ENCODE measurements at regions not wholly inside any gene's neighbourhood (a gene's known extent, or its start where the extent isn't known, plus 50 kb on each side); places are given as distances from the start of the nearest gene placed in this dataset.

DNA sequence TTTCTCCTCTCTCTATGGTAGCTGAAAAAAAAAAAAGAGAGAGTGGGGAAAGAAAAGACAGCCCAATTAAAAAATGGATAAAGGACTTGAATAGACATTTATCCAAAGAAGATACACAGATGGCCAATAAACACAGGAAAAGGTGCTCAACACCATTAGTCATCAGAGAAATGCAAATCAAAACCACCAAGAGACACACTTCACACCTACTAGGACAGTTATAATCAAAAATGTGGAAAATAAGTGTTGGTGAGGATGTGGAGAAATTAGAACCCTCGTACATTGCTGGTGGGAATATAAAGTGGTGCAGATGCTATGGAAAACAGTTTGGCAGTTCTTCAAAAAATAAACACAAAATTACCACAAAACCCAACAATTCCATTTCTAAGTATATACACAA is 172.4 kb upstream of the GRIN2B start:
- DNase-seq, result no peak

DNA sequence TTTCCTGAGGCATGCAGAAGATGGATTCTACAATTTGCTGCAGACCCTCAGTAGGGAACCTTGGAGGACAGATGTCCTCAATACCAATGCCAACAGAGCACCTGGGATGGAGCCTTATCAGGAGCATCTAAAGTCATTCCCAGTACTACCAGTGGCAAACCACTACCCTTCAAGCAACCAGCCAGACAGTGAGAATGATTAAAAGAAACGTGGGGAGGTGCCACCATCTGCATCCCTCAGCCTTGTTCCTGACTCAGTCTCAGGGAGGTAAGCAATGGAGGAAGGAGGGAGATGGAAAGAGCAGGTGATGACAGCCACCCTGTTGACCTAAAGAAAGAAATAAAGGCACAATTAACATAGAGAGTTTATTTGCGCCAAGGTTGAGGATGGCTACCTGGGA is 175.2 kb upstream of the GRIN2B start:
- DNase-seq, result no peak

DNA sequence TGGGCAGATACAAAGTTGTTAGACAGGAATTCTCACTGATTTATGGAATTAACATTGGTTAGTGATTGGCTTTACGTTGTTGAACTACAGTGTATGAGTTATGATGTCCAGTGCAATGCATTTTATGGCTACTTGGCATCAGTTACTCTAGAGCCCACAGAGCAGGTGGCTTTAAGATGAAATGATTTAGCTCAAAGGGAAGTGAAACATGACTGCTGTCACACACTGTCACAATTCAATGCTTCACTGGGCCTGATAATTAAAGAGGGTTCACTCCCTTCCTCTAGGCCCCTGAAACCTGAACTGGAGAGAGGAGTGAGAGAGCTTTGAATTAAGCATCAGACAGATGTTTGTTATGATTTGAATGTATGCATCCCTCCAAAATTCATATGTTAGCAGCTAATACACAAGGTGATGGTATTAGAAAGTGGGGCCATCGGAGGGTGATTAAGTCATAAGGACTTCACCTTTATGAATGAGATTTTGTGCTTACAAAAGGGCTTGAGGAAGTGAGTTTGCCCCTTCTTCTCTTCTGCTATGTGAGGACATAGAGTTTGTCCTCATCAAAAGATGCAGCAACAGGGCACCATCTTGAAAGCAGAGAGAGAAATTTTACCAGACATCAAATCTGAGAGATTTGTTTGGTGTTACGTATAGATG is 175.8 kb upstream of the GRIN2B start:
- no peak for DNase-seq

DNA sequence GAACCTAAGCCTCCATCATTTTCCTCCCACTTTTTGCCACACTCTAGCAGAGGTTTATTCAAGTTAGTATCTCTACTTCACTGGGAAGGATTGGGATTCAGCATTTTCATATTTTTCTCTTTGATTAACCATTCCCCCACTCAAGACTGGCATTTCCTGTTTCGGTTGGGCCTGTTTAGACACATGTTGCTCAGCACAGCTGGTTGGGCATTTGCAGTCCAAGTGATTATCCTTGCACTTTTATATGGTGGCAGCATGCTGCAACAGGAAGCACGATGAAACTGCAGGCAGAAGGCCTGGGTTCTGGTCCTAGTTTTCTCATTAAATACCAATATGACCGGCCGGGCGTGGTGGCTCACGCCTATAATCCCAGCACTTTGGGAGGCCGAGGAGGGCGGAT is 182.9 kb upstream of the GRIN2B start:
- DNase-seq, result no peak

DNA sequence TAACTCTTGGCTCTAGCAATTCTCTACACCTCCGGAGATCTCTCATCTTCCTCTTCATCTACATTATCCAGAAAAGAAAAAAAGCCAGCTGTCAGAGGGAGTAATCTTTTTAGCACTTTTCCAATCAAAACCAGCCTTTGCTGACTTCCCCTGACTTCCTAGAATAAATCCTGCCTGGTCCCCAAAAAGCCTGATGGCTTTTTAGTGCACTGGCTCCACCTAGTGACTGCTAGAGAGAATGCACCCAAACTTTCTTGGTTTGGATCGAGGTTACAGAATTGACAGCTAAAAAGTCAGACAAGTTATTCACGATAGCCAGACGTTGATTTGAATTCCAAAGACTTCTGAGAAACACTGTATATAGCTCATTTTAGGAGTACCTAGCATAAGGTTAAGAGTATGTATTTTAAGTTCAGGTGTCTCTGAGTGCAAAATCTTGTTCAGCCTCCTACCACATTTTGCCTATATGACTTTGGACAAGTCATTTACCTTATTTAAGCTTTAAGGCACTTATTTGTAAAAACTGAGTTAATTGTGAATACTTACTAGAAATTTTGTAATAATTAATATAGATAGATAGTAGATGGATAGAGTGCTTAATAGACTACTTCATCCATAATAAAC is 185.7 kb upstream of the GRIN2B start:
- DNase-seq, result peak in 6 of 14 donors; percentile 8 to 30 (median 21)

DNA sequence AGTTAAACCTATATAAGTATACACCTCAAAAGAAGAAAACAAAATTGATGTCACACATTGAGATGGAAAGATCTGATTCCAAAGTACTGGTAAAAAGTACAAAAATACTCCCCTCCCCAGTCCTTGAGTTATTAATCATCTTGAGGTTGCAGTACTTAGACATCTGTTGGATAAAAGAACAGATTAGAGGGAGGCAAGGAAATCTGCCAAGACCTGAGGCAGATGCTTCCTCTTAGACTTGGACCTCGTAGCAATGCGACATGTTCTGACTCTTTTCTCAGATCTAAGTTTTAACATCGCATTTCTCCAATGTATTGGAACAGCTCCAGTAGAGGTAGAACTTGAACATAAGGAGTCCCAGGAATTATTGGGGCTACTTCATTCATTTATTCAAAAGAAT is 187.9 kb upstream of the GRIN2B start:
- DNase-seq, result no peak

DNA sequence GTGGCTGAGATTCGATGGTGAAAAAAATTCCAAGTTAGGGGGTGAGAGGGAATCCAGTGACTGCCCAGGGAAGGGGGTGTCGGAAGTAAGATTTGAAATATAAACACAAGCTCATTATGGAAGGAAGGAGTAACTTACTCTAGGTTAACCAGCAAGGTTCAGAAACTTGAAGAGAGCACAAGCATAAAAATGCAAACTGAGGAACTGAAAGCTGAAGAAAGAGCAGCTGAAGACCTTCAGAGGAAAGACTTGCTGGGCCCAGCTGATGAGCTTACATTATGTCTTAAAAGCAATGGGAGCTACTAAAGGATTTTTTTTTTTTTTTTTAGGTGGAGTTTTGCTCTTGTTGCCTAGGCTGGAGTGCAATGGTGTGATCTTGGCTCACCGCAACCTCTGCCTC is 189.7 kb upstream of the GRIN2B start:
- no peak for DNase-seq

DNA sequence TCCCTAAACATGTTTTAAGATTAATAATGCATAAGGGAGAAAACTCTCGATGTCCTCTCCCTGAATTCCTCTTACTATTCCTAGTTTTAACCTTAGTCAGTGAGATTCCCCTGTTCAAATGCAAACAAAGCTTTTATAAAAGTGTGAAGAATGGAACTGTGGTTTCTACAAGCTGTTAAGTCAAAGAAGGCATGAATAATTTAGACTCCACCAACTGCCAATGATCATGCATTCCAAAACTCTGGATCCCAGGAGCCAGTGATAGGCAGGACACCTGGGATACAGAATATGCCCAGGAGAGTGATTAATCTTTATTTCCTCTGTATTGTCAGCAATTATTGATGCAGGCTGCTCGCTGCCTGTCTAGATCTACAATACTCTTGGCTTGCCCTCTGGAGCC is 190.3 kb upstream of the ATF7IP start:
- no peak for DNase-seq

DNA sequence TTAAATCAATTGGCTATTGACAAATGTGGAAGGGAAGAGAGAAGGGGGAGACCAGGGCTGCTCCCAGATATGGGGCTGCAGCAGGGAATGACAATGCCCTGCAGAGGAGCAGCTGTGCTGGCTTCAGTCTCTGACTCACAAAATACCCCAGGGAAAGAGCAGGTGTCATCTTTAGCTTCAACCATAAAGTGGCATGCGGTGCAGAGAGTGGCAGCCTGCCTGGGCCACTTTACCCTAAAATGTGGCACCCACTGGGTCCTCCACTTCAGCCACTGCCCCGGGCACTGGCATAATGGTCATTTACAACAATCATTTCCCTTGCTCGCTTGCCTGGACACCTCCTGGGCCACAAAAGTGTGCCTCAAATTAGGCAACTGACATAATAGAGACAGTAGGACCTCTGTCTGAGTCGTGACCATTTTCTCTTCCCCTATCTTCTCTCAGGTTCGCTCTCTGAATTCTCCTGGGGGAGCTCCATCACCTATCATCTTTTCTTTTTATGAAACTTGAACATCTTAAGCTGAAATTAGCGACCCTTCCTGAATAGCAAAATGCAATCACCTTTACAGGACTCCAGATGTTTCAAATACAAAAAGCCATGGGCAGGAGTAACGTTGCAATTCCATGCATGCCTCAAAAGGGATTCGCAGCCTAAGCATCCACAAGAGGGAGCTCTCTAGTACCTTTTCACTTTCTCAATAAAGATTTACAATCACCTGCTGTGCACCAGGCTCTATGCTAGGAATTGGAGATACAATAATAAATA is 179.9 kb upstream of the ATF7IP start:
- peak in 2 of 14 donors; percentile 1 to 19 for DNase-seq

DNA sequence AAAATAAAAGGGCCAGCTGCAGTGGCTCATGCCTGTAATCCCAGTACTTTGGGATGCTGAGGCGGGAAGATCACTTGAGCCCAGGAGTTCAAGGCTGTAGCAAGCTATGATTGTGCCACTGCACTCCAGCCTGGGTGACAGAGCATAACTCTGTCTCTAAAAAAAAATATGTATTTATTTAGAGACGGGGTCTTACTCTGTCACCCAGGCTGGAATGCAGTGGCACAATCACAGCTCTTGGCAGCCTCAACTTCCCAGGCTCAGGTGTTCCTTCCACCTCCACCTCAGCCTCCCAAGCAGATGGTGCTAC is 179.3 kb upstream of the ATF7IP start:
- no peak for DNase-seq

DNA sequence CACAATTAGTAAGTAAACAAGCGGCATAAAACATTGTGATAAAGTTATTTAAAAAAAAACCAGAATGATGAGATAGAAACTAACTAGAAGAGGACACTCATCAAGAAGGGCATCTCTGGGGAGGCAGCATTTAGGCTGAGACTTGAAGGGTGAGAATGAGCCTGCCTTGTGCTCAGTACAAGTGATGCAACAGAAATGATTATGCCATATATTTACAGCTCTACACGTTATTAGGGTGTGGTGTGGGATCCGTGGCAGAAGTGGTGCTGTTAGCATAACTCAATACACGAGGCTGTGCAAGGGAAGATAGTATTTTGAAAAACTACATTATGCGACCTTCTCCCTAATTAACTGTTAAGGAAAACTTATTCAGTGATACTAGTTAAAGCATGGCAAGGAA is 178.5 kb upstream of the ATF7IP start:
- DNase-seq, result no peak

DNA sequence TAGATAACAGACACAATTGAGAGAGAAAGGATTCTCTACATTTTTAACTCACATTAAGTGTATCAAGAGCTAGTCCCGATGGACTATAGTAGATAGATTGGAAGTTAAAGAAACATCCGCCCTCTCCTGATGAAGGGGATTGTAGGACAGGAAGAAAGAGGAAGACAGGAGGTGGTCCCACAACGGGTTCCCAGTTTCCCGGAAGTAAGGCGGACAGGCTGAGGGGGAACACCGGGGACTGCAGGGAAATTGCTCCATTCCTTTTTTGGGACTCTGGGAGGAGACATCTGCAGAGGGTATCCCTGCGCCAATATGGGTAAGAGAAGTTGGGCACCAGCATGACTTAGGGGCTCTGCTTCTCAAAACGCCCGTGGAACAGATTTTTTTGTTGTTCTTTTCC is 177.5 kb upstream of the ATF7IP start:
- no peak for DNase-seq

DNA sequence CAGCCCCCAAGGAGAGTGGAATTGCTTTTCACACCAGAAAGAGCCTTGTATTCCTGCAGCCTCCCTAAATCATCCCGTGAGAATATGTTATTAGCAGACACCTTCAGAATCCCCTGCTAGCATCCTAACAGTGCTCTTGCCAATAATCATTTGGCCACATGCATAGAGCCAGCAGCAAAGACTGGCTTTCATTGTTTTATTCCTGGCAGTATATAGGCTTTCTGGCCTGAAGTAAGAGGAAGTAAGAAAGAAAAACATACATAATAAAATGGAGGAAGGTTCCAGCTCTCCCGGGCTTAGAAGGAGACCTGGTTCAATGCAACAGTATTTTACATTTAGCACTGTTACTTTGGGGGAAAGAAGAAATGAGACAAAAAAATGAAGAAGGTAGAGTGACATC is 176.7 kb upstream of the ATF7IP start:
- DNase-seq, result no peak

DNA sequence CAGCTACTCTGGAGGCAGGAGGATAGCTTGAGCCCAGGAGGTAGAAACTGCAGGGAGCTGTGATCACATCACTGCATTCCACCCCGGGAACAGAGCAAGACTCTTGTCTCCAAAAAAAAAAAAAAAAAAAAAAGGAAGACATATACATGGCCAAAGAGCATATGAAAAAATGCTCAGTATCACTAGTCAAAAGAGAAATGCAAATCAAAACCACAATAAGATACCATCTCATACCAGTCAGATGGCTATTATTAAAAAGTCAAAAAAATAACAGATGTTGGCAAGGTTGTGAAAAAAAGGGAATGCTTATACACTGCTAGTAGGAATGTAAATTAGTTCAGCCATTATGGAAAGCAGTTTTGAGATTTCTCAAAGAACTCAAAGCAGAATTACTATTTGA is 174.8 kb upstream of the ATF7IP start:
- no peak for DNase-seq

DNA sequence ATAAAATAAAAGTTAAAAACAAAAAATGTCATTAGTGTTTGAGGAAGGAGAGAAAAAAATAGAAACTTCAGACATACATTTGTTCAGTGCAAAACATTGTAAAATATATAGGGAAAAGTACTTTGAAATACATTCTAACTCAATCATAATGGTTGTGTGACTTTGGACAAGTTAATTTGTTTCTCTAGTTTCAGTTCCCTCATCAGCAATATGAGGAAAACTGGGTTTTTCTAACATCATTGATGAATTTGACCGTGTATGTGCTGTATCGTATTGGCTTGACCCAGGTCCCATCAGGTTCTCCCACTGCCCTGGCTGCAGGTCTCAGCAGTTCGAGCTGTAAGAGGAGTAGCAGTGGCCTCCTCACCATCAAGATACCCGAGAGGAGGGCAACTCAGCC is 173.9 kb upstream of the ATF7IP start:
- no peak for DNase-seq

DNA sequence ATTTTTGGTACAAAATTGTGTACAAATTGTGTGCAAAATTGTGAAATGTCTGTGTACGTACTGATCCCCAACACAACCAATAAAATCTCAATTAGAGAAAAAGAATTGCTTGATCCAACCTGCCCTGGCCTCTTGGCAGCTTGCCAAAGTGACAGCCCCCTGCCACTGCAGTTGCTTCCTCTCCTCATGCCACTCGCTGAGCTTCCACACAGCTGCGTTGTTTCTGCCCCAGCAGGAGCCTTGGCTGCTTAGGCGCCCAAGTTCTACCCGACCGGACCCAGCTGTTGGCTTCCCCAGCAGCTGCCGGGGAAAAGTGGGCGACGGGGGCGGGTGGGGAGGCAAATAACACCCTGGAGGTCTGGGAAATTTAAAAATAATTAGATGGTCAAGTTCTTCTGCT is 171.8 kb upstream of the ATF7IP start:
- DNase-seq, result no peak

DNA sequence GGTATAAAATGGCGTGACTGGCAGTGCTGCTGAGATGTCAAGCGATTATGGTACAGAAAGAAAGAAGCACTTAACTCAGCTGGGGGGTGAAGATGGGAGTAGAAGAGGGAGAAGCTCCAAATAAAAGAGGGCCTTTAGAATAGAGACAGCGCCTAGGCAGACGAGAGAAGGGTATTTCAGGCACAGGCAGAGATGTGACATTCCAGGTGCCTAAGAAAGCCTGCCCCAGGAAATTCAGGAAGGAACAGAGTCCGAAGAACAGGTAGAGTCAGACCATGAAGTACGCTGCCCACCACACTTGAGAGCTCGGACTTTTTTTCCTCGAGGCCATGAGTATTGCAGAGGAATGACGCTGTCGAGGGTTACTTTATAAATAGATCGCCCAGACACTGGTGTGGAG is 170.9 kb upstream of the ATF7IP start:
- no peak for DNase-seq

DNA sequence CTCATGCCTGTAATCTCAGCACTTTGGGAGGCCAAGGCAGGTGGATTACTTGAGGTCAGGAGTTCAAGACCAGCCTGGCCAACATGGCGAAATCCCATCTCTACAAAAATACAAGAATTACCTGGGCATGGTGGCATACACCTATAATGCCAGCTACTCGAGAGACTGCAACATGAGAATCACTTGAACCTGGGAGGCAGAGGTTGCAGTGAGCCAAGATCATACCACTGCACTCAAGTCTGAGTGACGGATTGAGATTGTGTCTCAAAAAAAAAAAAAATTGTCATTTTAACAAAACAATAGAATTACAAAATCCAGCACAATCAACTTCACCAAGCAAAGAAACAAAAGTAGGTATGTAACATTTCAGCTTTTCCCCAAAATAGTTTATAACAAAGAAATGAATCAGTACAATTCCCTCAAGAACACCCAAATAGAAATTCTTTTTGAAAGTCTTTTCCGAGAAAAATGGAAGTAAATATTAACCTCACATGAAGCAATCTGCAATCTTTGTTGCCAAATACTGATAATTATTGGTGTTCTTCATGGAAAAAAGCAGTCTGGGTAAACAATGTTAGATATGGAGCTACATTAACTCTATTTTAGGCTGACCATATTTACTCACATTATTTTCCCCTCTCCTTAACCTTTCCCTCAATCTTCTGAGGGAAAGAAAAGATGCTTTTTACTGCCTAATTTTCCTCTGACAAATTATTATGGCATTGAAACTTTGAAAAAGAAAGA is 165.9 kb upstream of the ATF7IP start:
- DNase-seq, result no peak

DNA sequence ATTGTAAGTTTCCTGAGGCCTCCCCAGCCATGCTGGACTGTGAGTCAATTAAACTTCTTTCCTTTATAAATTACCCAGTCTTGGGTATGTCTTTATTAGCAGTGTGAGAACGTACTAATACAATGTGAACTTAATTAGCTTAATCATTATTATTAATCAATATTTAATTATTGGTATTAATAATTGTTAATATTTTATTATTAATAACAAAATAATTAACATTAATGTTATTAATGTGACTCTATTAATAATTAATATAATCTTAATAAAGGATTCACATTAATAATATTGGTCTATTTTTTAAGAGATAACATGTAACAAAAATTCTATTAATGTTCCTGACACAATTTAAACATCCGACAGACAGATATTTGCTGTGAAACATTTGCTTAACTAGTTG is 164.9 kb upstream of the ATF7IP start:
- no peak for DNase-seq

DNA sequence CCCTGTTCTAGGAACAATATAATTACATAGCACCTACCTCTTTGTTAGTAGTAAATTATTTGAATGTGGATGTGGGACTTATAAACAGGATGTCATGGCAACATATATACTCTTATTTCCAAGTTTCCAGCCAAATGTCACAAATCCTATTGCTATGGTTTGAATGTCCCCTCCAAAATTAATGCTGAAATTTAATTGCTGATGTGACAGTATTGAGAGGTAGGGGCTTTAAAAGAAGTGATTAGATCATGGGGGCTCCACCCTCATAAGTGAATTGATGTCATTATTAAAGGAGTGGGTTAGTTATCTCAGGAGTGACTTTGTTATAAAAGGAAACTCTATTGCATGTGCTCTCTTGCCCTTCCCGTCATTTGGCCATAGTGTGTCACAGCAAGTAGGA is 164.2 kb upstream of the ATF7IP start:
- no peak for DNase-seq

DNA sequence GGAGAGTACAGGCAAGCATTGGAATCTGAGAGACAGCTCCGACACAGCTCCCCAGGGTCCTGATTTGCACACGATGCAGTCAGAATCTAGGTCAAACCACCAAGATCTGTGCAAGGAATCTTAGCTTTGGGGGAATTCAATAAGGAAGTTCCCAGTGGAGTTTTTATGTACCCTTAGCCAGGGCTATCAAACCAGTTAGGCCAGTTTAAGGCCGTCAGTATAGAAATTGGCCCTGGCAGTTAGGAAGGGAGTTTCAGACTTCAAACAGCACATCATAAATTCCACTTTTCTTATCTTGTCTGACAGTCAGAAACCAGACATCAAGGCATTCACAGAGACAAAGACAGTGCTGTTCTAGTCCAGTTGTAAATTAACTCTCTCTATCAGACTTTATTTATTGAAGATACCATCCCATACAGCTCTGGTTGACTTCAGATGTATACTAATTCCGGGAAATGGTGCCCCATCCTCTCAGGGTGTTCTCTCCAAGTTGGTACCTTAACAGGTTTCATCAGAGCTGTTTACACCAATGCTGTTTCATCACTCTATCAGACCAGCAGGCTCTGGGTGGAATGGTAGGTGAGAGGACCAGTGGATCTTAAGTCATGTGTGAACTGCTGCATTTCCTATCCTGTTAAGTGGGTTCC is 157.5 kb upstream of the ATF7IP start:
- DNase-seq, result no peak

DNA sequence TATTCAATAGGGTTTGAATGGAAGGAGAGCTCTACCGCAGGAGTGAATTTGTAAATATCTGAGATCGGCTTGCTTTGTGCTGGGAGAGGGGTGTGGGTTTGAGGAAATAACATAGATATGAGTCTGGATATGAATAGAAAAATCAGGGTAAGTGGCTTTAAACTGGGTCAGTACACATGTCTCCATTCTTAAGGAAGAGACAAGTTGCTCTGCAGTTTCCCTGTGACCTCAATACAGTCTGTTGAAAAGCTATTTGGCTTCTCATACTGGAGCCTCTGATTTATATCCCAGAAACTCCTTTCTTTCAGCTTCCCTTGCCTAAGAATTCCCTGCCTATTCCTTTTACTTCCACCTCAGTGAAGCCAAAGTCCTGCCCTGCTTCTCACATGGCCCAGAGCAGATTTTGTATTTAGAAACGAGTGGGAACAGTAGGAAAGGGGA is 153.5 kb upstream of the ATF7IP start:
- DNase-seq, result peak in 2 of 14 donors; percentile 14 to 32

DNA sequence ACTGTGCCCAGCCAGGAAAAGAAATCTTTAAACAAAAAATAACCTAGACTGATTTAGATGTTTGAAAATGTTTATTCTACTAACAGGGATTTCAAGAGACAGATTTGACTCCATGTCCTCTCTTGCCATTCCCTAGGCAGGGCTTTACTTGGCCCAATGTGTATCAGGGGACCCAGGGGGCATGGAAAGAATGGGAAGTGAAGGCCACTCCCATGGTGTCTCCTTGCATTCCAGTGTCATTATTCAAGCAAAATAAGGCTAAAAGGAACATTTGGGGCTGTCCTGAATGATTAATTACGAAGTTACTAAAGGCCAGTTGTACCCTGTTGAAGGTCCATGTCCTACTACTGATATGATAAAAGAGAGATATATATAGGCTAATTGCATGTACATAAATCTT is 151.9 kb upstream of the ATF7IP start:
- no peak for DNase-seq

All from C1 segment of cervical spinal cord (tissue), 14 donors.